Epithelial cell of esophagus (primary cell): ENCODE measurements at regions not wholly inside any gene's neighbourhood (a gene's known extent, or its start where the extent isn't known, plus 50 kb on each side); places are given as distances from the start of the nearest gene placed in this dataset.

Experiments used
- DNase-seq: peaks from one replicate; pipeline ENCODE4 v3.0.0; 2010; ENCODE audit warnings: low read depth
- H3K4me3 ChIP-seq: 2 replicates; pipeline ENCODE4 v1.5.1; 2011; ENCODE audit warnings: mild to moderate bottlenecking, low read length, control low read depth
- CTCF ChIP-seq: IDR thresholded peaks from 2 replicates; pipeline ENCODE4 v1.5.1; 2011; ENCODE audit warnings: low read depth, mild to moderate bottlenecking, low read length, control low read depth, inconsistent platforms; ENCODE audit not compliant: insufficient read depth; ENCODE audit errors: missing control alignments

- no peak for TF ChIP-seq CTCF
- DNase-seq: no peak
- H3K4me3 ChIP-seq: no peak overlapping the region
Observed at GRCh38 chr14:65210118-65210821, 108.0 kb upstream of the MAX start.

GRCh38 chr14:65210822-65211182 is 108.5 kb upstream of the MAX start:
- no peak for TF ChIP-seq CTCF
- H3K4me3 ChIP-seq: no peak overlapping the region
- no peak for DNase-seq

- DNase-seq: peak; percentile 75
- no peak overlapping the region for H3K4me3 ChIP-seq
- no peak for TF ChIP-seq CTCF
Observed at GRCh38 chr14:65211341-65211987, 109.1 kb upstream of the MAX start.

GRCh38 chr14:65213316-65213715 is 111.0 kb upstream of the MAX start:
- DNase-seq: no peak
- H3K4me3 ChIP-seq: no peak overlapping the region
- TF ChIP-seq CTCF: no peak

GRCh38 chr14:65214741-65215140 is 112.4 kb upstream of the MAX start:
- no peak for DNase-seq
- no peak overlapping the region for H3K4me3 ChIP-seq
- TF ChIP-seq CTCF: no peak

GRCh38 chr14:65219353-65219752 is 117.0 kb upstream of the MAX start:
- H3K4me3 ChIP-seq: no peak overlapping the region
- no peak for DNase-seq
- no peak for TF ChIP-seq CTCF

GRCh38 chr14:65222440-65222858 is 120.1 kb upstream of the MAX start:
- H3K4me3 ChIP-seq: no peak overlapping the region
- DNase-seq: peak; percentile 60
- TF ChIP-seq CTCF: peak; percentile 90
